ENCODE measurements at regions not wholly inside any gene's neighbourhood (a gene's known extent, or its start where the extent isn't known, plus 50 kb on each side); places are given as distances from the start of the nearest gene placed in this dataset.

GRCh38 chr18:24560511-24560981 is 100.1 kb downstream of the HRH4 start:
- 61 to 63% methylated on average over 7 of the region's 7 CpGs for WGBS, 2 experiments
- H3K27ac ChIP-seq (ENCODE audit: insufficient read depth, low read depth, low read length, poor library complexity, severe bottlenecking), result no peak overlapping the region
- peaks cover 12% of the 10 kb centered on the region for H3K4me1 ChIP-seq (ENCODE audit: control insufficient read depth, insufficient read depth, low read length)
- H3K36me3 ChIP-seq (ENCODE audit: control insufficient read depth, insufficient read depth, low read length), result no peaks in the 10 kb centered on the region
- no peaks in the 10 kb centered on the region for H3K27me3 ChIP-seq (ENCODE audit: control insufficient read depth, insufficient read depth, low read length, poor library complexity, severe bottlenecking)
- H3K4me3 ChIP-seq (ENCODE audit: insufficient read depth, low read depth, low read length), result no peak overlapping the region
- no peaks in the 10 kb centered on the region for H3K9me3 ChIP-seq (ENCODE audit: control insufficient read depth, low read length)

- Histone ChIP-seq H3K4me1 (ENCODE audit: control insufficient read depth, insufficient read depth, low read length) (peaks cover 12% of the 10 kb centered on the region), H3K27ac (ENCODE audit: insufficient read depth, low read depth, low read length, poor library complexity, severe bottlenecking) (no peak overlapping the region), H3K9me3 (ENCODE audit: control insufficient read depth, low read length) (no peaks in the 10 kb centered on the region), H3K27me3 (ENCODE audit: control insufficient read depth, insufficient read depth, low read length, poor library complexity, severe bottlenecking) (no peaks in the 10 kb centered on the region), H3K36me3 (ENCODE audit: control insufficient read depth, insufficient read depth, low read length) (no peaks in the 10 kb centered on the region), H3K4me3 (ENCODE audit: insufficient read depth, low read depth, low read length) (no peak overlapping the region)
- whole genome bisulfite sequencing, 2 experiments, result 86 to 92% methylated on average over 7 to 8 of the region's 8 CpGs
These were observed 101.0 kb downstream of the HRH4 start for GRCh38 chr18:24561369-24561965.

GRCh38 chr18:24567199-24567598 is 106.8 kb downstream of the HRH4 start:
- H3K36me3 ChIP-seq (ENCODE audit: control insufficient read depth, insufficient read depth, low read length), result no peaks in the 10 kb centered on the region
- H3K9me3 ChIP-seq (ENCODE audit: control insufficient read depth, low read length), result no peaks in the 10 kb centered on the region
- no peaks in the 10 kb centered on the region for H3K4me1 ChIP-seq (ENCODE audit: control insufficient read depth, insufficient read depth, low read length)
- no peak overlapping the region for H3K4me3 ChIP-seq (ENCODE audit: insufficient read depth, low read depth, low read length)
- 89 to 93% methylated on average over 4 of the region's 4 CpGs for WGBS, 2 experiments
- H3K27me3 ChIP-seq (ENCODE audit: control insufficient read depth, insufficient read depth, low read length, poor library complexity, severe bottlenecking), result no peaks in the 10 kb centered on the region
- no peak overlapping the region for H3K27ac ChIP-seq (ENCODE audit: insufficient read depth, low read depth, low read length, poor library complexity, severe bottlenecking)

- no peak overlapping the region for H3K27ac ChIP-seq (ENCODE audit: insufficient read depth, low read depth, low read length, poor library complexity, severe bottlenecking)
These were observed 110.3 kb downstream of the HRH4 start for GRCh38 chr18:24570716-24571115.

GRCh38 chr18:24582771-24583170 is 122.3 kb downstream of the HRH4 start:
- 92 to 93% methylated on average over 5 of the region's 5 CpGs for WGBS, 2 experiments
- no peaks in the 10 kb centered on the region for H3K9me3 ChIP-seq (ENCODE audit: control insufficient read depth, low read length)
- H3K36me3 ChIP-seq (ENCODE audit: control insufficient read depth, insufficient read depth, low read length), result no peaks in the 10 kb centered on the region
- H3K27ac ChIP-seq (ENCODE audit: insufficient read depth, low read depth, low read length, poor library complexity, severe bottlenecking), result no peak overlapping the region
- H3K27me3 ChIP-seq (ENCODE audit: control insufficient read depth, insufficient read depth, low read length, poor library complexity, severe bottlenecking), result no peaks in the 10 kb centered on the region
- no peak overlapping the region for H3K4me3 ChIP-seq (ENCODE audit: insufficient read depth, low read depth, low read length)
- H3K4me1 ChIP-seq (ENCODE audit: control insufficient read depth, insufficient read depth, low read length), result peaks cover 13% of the 10 kb centered on the region

More at GRCh38 chr18:24570716-24571115, 110.3 kb downstream of the HRH4 start:
- H3K27me3 ChIP-seq (ENCODE audit: control insufficient read depth, insufficient read depth, low read length, poor library complexity, severe bottlenecking), result no peaks in the 10 kb centered on the region
- no peaks in the 10 kb centered on the region for H3K36me3 ChIP-seq (ENCODE audit: control insufficient read depth, insufficient read depth, low read length)
- H3K4me3 ChIP-seq (ENCODE audit: insufficient read depth, low read depth, low read length), result no peak overlapping the region
- H3K4me1 ChIP-seq (ENCODE audit: control insufficient read depth, insufficient read depth, low read length), result no peaks in the 10 kb centered on the region
- no peaks in the 10 kb centered on the region for H3K9me3 ChIP-seq (ENCODE audit: control insufficient read depth, low read length)
- WGBS, 2 experiments, result 97 to 98% methylated on average over 4 of the region's 4 CpGs

- Histone ChIP-seq H3K27ac (ENCODE audit: insufficient read depth, low read depth, low read length, poor library complexity, severe bottlenecking) (no peak overlapping the region), H3K4me3 (ENCODE audit: insufficient read depth, low read depth, low read length) (no peak overlapping the region), H3K36me3 (ENCODE audit: control insufficient read depth, insufficient read depth, low read length) (no peaks in the 10 kb centered on the region), H3K27me3 (ENCODE audit: control insufficient read depth, insufficient read depth, low read length, poor library complexity, severe bottlenecking) (no peaks in the 10 kb centered on the region), H3K4me1 (ENCODE audit: control insufficient read depth, insufficient read depth, low read length) (peaks cover 13% of the 10 kb centered on the region), H3K9me3 (ENCODE audit: control insufficient read depth, low read length) (no peaks in the 10 kb centered on the region)
- 94 to 95% methylated on average over 8 of the region's 8 CpGs for WGBS, 2 experiments
These were observed 123.8 kb downstream of the HRH4 start for GRCh38 chr18:24584205-24584604.

GRCh38 chr18:24584813-24585212 is 124.4 kb downstream of the HRH4 start:
- Histone ChIP-seq H3K27me3 (ENCODE audit: control insufficient read depth, insufficient read depth, low read length, poor library complexity, severe bottlenecking) (no peaks in the 10 kb centered on the region), H3K4me3 (ENCODE audit: insufficient read depth, low read depth, low read length) (no peak overlapping the region), H3K9me3 (ENCODE audit: control insufficient read depth, low read length) (no peaks in the 10 kb centered on the region), H3K36me3 (ENCODE audit: control insufficient read depth, insufficient read depth, low read length) (no peaks in the 10 kb centered on the region), H3K27ac (ENCODE audit: insufficient read depth, low read depth, low read length, poor library complexity, severe bottlenecking) (no peak overlapping the region), H3K4me1 (ENCODE audit: control insufficient read depth, insufficient read depth, low read length) (peaks cover 13% of the 10 kb centered on the region)
- 38 to 42% methylated on average over 5 of the region's 5 CpGs for WGBS, 2 experiments

- Histone ChIP-seq H3K4me3 (ENCODE audit: insufficient read depth, low read depth, low read length) (no peak overlapping the region), H3K36me3 (ENCODE audit: control insufficient read depth, insufficient read depth, low read length) (no peaks in the 10 kb centered on the region), H3K27me3 (ENCODE audit: control insufficient read depth, insufficient read depth, low read length, poor library complexity, severe bottlenecking) (no peaks in the 10 kb centered on the region), H3K9me3 (ENCODE audit: control insufficient read depth, low read length) (no peaks in the 10 kb centered on the region), H3K4me1 (ENCODE audit: control insufficient read depth, insufficient read depth, low read length) (peaks cover 13% of the 10 kb centered on the region), H3K27ac (ENCODE audit: insufficient read depth, low read depth, low read length, poor library complexity, severe bottlenecking) (no peak overlapping the region)
- 74% methylated on average over 6 of the region's 6 CpGs for WGBS, 2 experiments
These were observed 125.6 kb downstream of the HRH4 start for GRCh38 chr18:24585996-24586566.

- Histone ChIP-seq H3K27me3 (ENCODE audit: control insufficient read depth, insufficient read depth, low read length, poor library complexity, severe bottlenecking) (no peaks in the 10 kb centered on the region), H3K4me3 (ENCODE audit: insufficient read depth, low read depth, low read length) (no peak overlapping the region), H3K36me3 (ENCODE audit: control insufficient read depth, insufficient read depth, low read length) (no peaks in the 10 kb centered on the region), H3K9me3 (ENCODE audit: control insufficient read depth, low read length) (no peaks in the 10 kb centered on the region), H3K27ac (ENCODE audit: insufficient read depth, low read depth, low read length, poor library complexity, severe bottlenecking) (no peak overlapping the region), H3K4me1 (ENCODE audit: control insufficient read depth, insufficient read depth, low read length) (peaks cover 13% of the 10 kb centered on the region)
- WGBS, 2 experiments, result 94% methylated on average over 4 to 5 of the region's 5 CpGs
These were observed 126.4 kb downstream of the HRH4 start for GRCh38 chr18:24586662-24587360.

- peaks cover 13% of the 10 kb centered on the region for H3K4me1 ChIP-seq (ENCODE audit: control insufficient read depth, insufficient read depth, low read length)
- no peak overlapping the region for H3K27ac ChIP-seq (ENCODE audit: insufficient read depth, low read depth, low read length, poor library complexity, severe bottlenecking)
- H3K4me3 ChIP-seq (ENCODE audit: insufficient read depth, low read depth, low read length), result no peak overlapping the region
- no peaks in the 10 kb centered on the region for H3K36me3 ChIP-seq (ENCODE audit: control insufficient read depth, insufficient read depth, low read length)
- WGBS, 2 experiments, result 91 to 94% methylated on average over 5 of the region's 5 CpGs
- H3K9me3 ChIP-seq (ENCODE audit: control insufficient read depth, low read length), result no peaks in the 10 kb centered on the region
- no peaks in the 10 kb centered on the region for H3K27me3 ChIP-seq (ENCODE audit: control insufficient read depth, insufficient read depth, low read length, poor library complexity, severe bottlenecking)
These were observed 128.0 kb downstream of the HRH4 start for GRCh38 chr18:24588440-24588839.

Data from ectodermal cell (in vitro differentiated cells).